Activated T-helper 1 cell treated with anti-CD3 and anti-CD28 coated beads, Interleukin-12 subunit alpha, Interleukin-12 subunit beta, Interleukin-2, Interleukin-4 antibody, amounts not matched to agents 30 ng/mL and 10 ng/mL and 1 ng/mL, durations not matched to agents 14 hours and 24 hours and 36 hours (primary cell): ENCODE measurements at regions not wholly inside any gene's neighbourhood (a gene's known extent, or its start where the extent isn't known, plus 50 kb on each side); places are given as distances from the start of the nearest gene placed in this dataset.
"Not testable (repeated sequence)": the region's sequence is repeated elsewhere in the genome, so short reads cannot be mapped to it uniquely, and the experiment has no call there.

Source experiments
- DNase-seq: peaks from one replicate; pipeline ENCODE4 v3.0.0; 2021; ENCODE audit warnings: low spot score
- H3K27ac Mint-ChIP-seq: one replicate; pipeline ENCODE4 v1.8.0; 2021; ENCODE audit warnings: mild to moderate bottlenecking, mixed read lengths
- H3K27me3 Mint-ChIP-seq: one replicate; pipeline ENCODE4 v1.8.0; 2022; ENCODE audit warnings: mild to moderate bottlenecking, moderate library complexity, mixed read lengths; ENCODE audit not compliant: insufficient read depth
- H3K36me3 Mint-ChIP-seq: one replicate; pipeline ENCODE4 v1.8.0; 2021; ENCODE audit warnings: low read depth, mixed read lengths
- H3K4me1 Mint-ChIP-seq: one replicate; pipeline ENCODE4 v1.8.0; 2021; ENCODE audit warnings: low read depth, mixed read lengths
- H3K4me3 Mint-ChIP-seq: one replicate; pipeline ENCODE4 v1.8.0; 2021; ENCODE audit warnings: mild to moderate bottlenecking, moderate library complexity, mixed read lengths
- H3K9me3 Mint-ChIP-seq: one replicate; pipeline ENCODE4 v1.8.0; 2021; ENCODE audit warnings: mixed read lengths
- intact Hi-C: fragments of 100-400 bp; cut with micrococcal nuclease; formaldehyde crosslinking; loops from one replicate; pipeline ENCODE4 v1.15.1; 2024

GRCh38 chr20:22684072-22684762, 99.8 kb upstream of the FOXA2 start:
- no peaks in the 10 kb centered on the region for H3K36me3 Mint-ChIP-seq
- intact Hi-C loops = no loop called here
- no peaks in the 10 kb centered on the region for H3K27me3 Mint-ChIP-seq
- no peaks in the 10 kb centered on the region for H3K9me3 Mint-ChIP-seq
- H3K4me3 Mint-ChIP-seq = no peak overlapping the region
- H3K4me1 Mint-ChIP-seq = no peaks in the 10 kb centered on the region
- peak; percentile 16 for DNase-seq
- no peak overlapping the region for H3K27ac Mint-ChIP-seq

GRCh38 chr20:22684763-22685443, 100.5 kb upstream of the FOXA2 start:
- H3K4me3 Mint-ChIP-seq = no peak overlapping the region
- H3K9me3 Mint-ChIP-seq = no peaks in the 10 kb centered on the region
- no peaks in the 10 kb centered on the region for H3K36me3 Mint-ChIP-seq
- no peak for DNase-seq
- no peaks in the 10 kb centered on the region for H3K27me3 Mint-ChIP-seq
- no peaks in the 10 kb centered on the region for H3K4me1 Mint-ChIP-seq
- H3K27ac Mint-ChIP-seq = no peak overlapping the region
- intact Hi-C loops = no loop called here

GRCh38 chr20:22686097-22686496, 101.7 kb upstream of the FOXA2 start:
- Mint-ChIP-seq H3K4me1 (no peaks in the 10 kb centered on the region), H3K27me3 (peaks cover 2% of the 10 kb centered on the region), H3K4me3 (no peak overlapping the region), H3K9me3 (no peaks in the 10 kb centered on the region), H3K27ac (no peak overlapping the region), H3K36me3 (no peaks in the 10 kb centered on the region)
- no peak for DNase-seq
- intact Hi-C loops = no loop called here

- no peak overlapping the region for H3K27ac Mint-ChIP-seq
- H3K27me3 Mint-ChIP-seq = peaks cover 2% of the 10 kb centered on the region
- no peaks in the 10 kb centered on the region for H3K4me1 Mint-ChIP-seq
- no peaks in the 10 kb centered on the region for H3K9me3 Mint-ChIP-seq
- H3K36me3 Mint-ChIP-seq = no peaks in the 10 kb centered on the region
- intact Hi-C loops = no loop called here
- no peak for DNase-seq
- H3K4me3 Mint-ChIP-seq = no peak overlapping the region
Observed at GRCh38 chr20:22687676-22688349, 103.4 kb upstream of the FOXA2 start.

GRCh38 chr20:22688485-22688884, 104.1 kb upstream of the FOXA2 start:
- H3K27ac Mint-ChIP-seq = no peak overlapping the region
- H3K4me1 Mint-ChIP-seq = no peaks in the 10 kb centered on the region
- peaks cover 2% of the 10 kb centered on the region for H3K27me3 Mint-ChIP-seq
- H3K36me3 Mint-ChIP-seq = no peaks in the 10 kb centered on the region
- intact Hi-C loops = no loop called here
- H3K9me3 Mint-ChIP-seq = no peaks in the 10 kb centered on the region
- no peak for DNase-seq
- H3K4me3 Mint-ChIP-seq = no peak overlapping the region

GRCh38 chr20:22689266-22689665, 104.9 kb upstream of the FOXA2 start:
- Mint-ChIP-seq H3K9me3 (no peaks in the 10 kb centered on the region), H3K36me3 (no peaks in the 10 kb centered on the region), H3K4me3 (no peak overlapping the region), H3K27me3 (peaks cover 2% of the 10 kb centered on the region), H3K4me1 (no peaks in the 10 kb centered on the region), H3K27ac (no peak overlapping the region)
- intact Hi-C loops = no loop called here
- DNase-seq = no peak

- H3K4me3 Mint-ChIP-seq = no peak overlapping the region
Observed at GRCh38 chr20:22690000-22690399, 105.6 kb upstream of the FOXA2 start.

DNA sequence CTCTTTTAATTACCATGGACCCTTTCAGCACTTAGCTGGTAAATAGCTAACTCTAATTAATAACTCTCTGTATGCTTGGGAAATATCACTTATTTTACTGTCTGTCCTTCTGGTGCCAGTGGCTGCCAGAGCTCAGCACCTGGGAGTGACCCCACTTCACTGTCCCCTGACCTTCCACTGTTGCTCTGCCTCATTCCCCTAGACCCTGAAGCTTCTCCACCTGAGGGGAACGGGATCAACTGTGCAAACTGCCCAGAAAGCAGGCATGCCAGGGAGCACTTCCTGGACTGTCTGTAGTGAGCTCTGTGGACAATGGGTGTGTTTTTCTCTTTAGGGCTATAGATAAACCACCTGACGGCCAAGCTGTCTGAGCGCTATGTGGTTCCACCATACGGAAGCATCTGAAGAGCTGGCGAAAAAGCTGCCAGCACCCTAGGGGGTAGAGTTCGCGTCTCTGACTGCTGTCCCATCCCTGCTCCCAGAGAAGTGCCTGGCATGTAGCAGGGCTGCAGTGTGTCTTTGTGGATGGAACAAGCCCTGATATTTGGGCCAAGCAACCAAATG, 106.3 kb upstream of the FOXA2 start:
- no peaks in the 10 kb centered on the region for H3K36me3 Mint-ChIP-seq
- no peak overlapping the region for H3K4me3 Mint-ChIP-seq
- intact Hi-C loops = loop anchor here (1.0 to 5.0 kb wide), 4 partner anchors 282 to 916 kb away; partner anchors contain the start of gene THBD
- no peak for DNase-seq
- H3K27ac Mint-ChIP-seq = no peak overlapping the region
- peaks cover 2% of the 10 kb centered on the region for H3K27me3 Mint-ChIP-seq
- no peaks in the 10 kb centered on the region for H3K9me3 Mint-ChIP-seq
- no peaks in the 10 kb centered on the region for H3K4me1 Mint-ChIP-seq

More at GRCh38 chr20:22690000-22690399, 105.6 kb upstream of the FOXA2 start:
- Mint-ChIP-seq H3K27ac (no peak overlapping the region), H3K27me3 (peaks cover 2% of the 10 kb centered on the region), H3K36me3 (no peaks in the 10 kb centered on the region), H3K4me1 (no peaks in the 10 kb centered on the region), H3K9me3 (no peaks in the 10 kb centered on the region)
- intact Hi-C loops = loop anchor here (2.0 to 5.0 kb wide), 3 partner anchors 282 to 917 kb away; partner anchors contain the start of gene THBD
- no peak for DNase-seq

GRCh38 chr20:22691369-22692118, 107.2 kb upstream of the FOXA2 start:
- no peaks in the 10 kb centered on the region for H3K4me1 Mint-ChIP-seq
- H3K27ac Mint-ChIP-seq = no peak overlapping the region
- intact Hi-C loops = loop anchor here (1.0 to 5.0 kb wide), 4 partner anchors 281 to 915 kb away; partner anchors contain the start of gene THBD
- H3K27me3 Mint-ChIP-seq = peaks cover 2% of the 10 kb centered on the region
- H3K9me3 Mint-ChIP-seq = no peaks in the 10 kb centered on the region
- DNase-seq = peak; percentile 33
- H3K4me3 Mint-ChIP-seq = no peak overlapping the region
- H3K36me3 Mint-ChIP-seq = no peaks in the 10 kb centered on the region

DNA sequence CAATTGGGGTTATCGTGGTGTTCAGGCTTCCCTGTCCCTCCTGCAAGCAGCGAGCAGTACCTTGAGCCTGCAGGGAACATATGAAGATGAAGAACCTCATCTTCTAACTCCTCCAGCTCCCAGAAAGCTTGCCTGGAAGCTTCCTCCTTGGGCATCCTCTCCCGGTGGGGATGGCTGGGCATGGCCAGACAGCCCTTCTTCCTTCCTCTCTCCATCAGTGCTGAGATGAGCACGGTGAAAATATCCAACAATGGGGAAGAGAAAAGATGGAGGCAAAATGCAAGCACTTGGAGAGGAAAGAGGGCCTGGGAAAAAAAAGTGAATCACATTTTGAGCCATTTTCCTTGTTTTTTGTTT, 107.7 kb upstream of the FOXA2 start:
- intact Hi-C loops = loop anchor here (5.0 kb wide), 1 partner anchor 280 kb away; no protein-coding TSS in a partner anchor
- no peak for DNase-seq
- Mint-ChIP-seq H3K27me3 (peaks cover 2% of the 10 kb centered on the region), H3K4me3 (no peak overlapping the region), H3K9me3 (no peaks in the 10 kb centered on the region), H3K4me1 (no peaks in the 10 kb centered on the region), H3K27ac (no peak overlapping the region), H3K36me3 (no peaks in the 10 kb centered on the region)

DNA sequence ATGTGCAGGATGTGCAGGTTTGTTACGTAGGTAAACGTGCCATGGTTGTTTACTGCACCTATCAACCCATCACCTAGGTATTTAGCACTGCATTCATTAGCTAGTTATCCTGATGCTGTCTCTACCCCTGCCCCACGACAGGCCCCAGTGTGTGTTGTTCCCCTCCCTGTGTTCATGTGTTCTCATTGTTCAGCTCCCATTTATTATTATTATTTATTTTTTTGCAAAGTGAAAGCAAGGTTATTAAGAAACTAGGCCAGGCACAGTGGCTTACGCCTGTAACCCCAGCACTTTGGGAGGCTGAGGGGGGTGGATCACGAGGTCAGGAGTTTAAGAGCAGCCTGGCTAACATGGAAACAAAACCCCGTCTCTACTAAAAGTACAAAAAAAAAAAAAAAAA, 108.2 kb upstream of the FOXA2 start:
- not testable (repeated sequence) for H3K4me3 Mint-ChIP-seq, H3K4me1 Mint-ChIP-seq, H3K27me3 Mint-ChIP-seq, H3K36me3 Mint-ChIP-seq, DNase-seq, H3K27ac Mint-ChIP-seq, H3K9me3 Mint-ChIP-seq
- intact Hi-C loops = loop anchor here (5.0 kb wide), 1 partner anchor 280 kb away; no protein-coding TSS in a partner anchor

- H3K4me3 Mint-ChIP-seq = no peak overlapping the region
- no peak for DNase-seq
- intact Hi-C loops = no loop called here
- H3K27me3 Mint-ChIP-seq = no peaks in the 10 kb centered on the region
- H3K9me3 Mint-ChIP-seq = no peaks in the 10 kb centered on the region
- H3K27ac Mint-ChIP-seq = no peak overlapping the region
- no peaks in the 10 kb centered on the region for H3K4me1 Mint-ChIP-seq
- H3K36me3 Mint-ChIP-seq = no peaks in the 10 kb centered on the region
Observed at GRCh38 chr20:22696759-22697158, 112.4 kb upstream of the FOXA2 start.
